ENCODE measurements at regions not wholly inside any gene's neighbourhood (a gene's known extent, or its start where the extent isn't known, plus 50 kb on each side); places are given as distances from the start of the nearest gene placed in this dataset.

- TF ChIP-seq POLR2AphosphoS5 (IDR thresholded peaks at IDR 0.05): no peak
- TF ChIP-seq CTCF (IDR thresholded peaks at IDR 0.05): no peak
- TF ChIP-seq EP300 (IDR thresholded peaks at IDR 0.05): no peak
Observed at GRCh38 chr11:44502506-44502905, 63.0 kb upstream of the CD82 start.

All from stomach (tissue), 4 donors.